OCI-LY3 (cell line): ENCODE measurements at regions not wholly inside any gene's neighbourhood (a gene's known extent, or its start where the extent isn't known, plus 50 kb on each side); places are given as distances from the start of the nearest gene placed in this dataset.

Experiments used
- H2AFZ ChIP-seq: fragments of 200-600, 300-600 bp; shearing (Covaris generic); 2 replicates; pipeline ENCODE4 v1.6.0; 2014; ENCODE audit warnings: antibody characterized with exemption, low read depth, low read length
- H3K27ac ChIP-seq: fragments of 200-600, 300-600 bp; sonication (generic); 2 replicates; pipeline ENCODE4 v1.5.1; 2014; ENCODE audit warnings: mild to moderate bottlenecking, low read length, moderate library complexity, mixed read lengths
- H3K27me3 ChIP-seq: fragments of 200-600, 300-600 bp; sonication (generic); 2 replicates; pipeline ENCODE4 v1.6.1; 2014; ENCODE audit warnings: low read depth, low read length, mixed read lengths
- H3K36me3 ChIP-seq: fragments of 200-600, 300-600 bp; sonication (generic); replicated peaks from 2 replicates; pipeline ENCODE3; 2014; ENCODE audit warnings: low read depth, low read length, mixed read lengths
- H3K4me1 ChIP-seq: fragments of 300-600, 200-600 bp; sonication (generic); 2 replicates; pipeline ENCODE4 v1.6.1; 2014; ENCODE audit warnings: low read length, mixed read lengths
- H3K4me2 ChIP-seq: fragments of 200-600, 300-600 bp; sonication (generic); 2 replicates; pipeline ENCODE4 v1.6.1; 2014; ENCODE audit warnings: low read length, mixed read lengths
- H3K4me3 ChIP-seq: fragments of 300-600, 200-600 bp; sonication (generic); 2 replicates; pipeline ENCODE4 v1.5.1; 2014; ENCODE audit warnings: antibody characterized with exemption, mild to moderate bottlenecking, low read length, moderate library complexity
- H3K79me2 ChIP-seq: fragments of 300-600, 200-600 bp; shearing (Covaris generic); 2 replicates; pipeline ENCODE4 v1.6.1; 2014; ENCODE audit warnings: mild to moderate bottlenecking, low read length, mixed read lengths
- H3K9ac ChIP-seq: fragments of 300-600, 200-600 bp; shearing (Covaris generic); 2 replicates; pipeline ENCODE4 v1.6.0; 2014; ENCODE audit warnings: mild to moderate bottlenecking, low read length, moderate library complexity
- H3K9me3 ChIP-seq: fragments of 200-600, 300-600 bp; shearing (Covaris generic); 2 replicates; pipeline ENCODE4 v1.6.1; 2014; ENCODE audit warnings: low read length, mixed read lengths; ENCODE audit not compliant: insufficient read depth
- H4K20me1 ChIP-seq: fragments of 200-600, 300-600 bp; sonication (generic); 2 replicates; pipeline ENCODE4 v1.6.1; 2016; ENCODE audit warnings: low read length, mixed read lengths; ENCODE audit not compliant: insufficient read depth
- EZH2phosphoT487 ChIP-seq: fragments of 200-600 bp; shearing (Covaris generic); IDR thresholded peaks from 2 replicates; pipeline ENCODE4 v1.6.1; 2018; ENCODE audit warnings: antibody characterized with exemption, mixed run types, low read depth
- TF ChIP-seq, protein P1 (sequence below): fragments of 200-600, 300-600 bp; sonication (generic); IDR thresholded peaks from 2 replicates; pipeline ENCODE4 v1.5.1; 2014; ENCODE audit warnings: antibody characterized with exemption, low read length, low read depth

DNA sequence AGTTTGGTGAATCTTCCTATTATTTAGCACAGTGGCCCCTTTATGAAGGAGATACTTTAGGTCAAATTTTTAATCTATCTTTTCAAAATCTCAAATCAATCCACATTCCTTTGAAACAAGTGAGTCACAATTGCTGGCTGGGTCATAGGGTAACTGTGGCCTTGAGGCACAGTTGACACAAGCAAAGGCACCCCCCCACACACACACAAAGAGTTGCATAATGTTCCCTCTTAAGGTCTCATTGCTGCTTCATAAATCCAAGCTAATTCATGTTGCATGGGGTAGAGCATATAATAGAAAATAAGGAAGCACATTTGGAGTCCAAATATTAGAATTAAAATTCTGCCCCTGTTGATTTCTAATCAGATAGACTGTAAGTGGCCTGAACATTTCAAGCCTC is 171.5 kb downstream of the DLEU7 start:
- no peaks in the 10 kb centered on the region for H3K9me3 ChIP-seq
- H3K4me1 ChIP-seq = no peaks in the 10 kb centered on the region
- no peak overlapping the region for H3K9ac ChIP-seq
- no peaks in the 10 kb centered on the region for H4K20me1 ChIP-seq
- TF ChIP-seq, protein P1, sequence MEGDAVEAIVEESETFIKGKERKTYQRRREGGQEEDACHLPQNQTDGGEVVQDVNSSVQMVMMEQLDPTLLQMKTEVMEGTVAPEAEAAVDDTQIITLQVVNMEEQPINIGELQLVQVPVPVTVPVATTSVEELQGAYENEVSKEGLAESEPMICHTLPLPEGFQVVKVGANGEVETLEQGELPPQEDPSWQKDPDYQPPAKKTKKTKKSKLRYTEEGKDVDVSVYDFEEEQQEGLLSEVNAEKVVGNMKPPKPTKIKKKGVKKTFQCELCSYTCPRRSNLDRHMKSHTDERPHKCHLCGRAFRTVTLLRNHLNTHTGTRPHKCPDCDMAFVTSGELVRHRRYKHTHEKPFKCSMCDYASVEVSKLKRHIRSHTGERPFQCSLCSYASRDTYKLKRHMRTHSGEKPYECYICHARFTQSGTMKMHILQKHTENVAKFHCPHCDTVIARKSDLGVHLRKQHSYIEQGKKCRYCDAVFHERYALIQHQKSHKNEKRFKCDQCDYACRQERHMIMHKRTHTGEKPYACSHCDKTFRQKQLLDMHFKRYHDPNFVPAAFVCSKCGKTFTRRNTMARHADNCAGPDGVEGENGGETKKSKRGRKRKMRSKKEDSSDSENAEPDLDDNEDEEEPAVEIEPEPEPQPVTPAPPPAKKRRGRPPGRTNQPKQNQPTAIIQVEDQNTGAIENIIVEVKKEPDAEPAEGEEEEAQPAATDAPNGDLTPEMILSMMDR = no peak
- TF ChIP-seq EZH2phosphoT487 = no peak
- H3K27me3 ChIP-seq = no peaks in the 10 kb centered on the region
- H3K4me3 ChIP-seq = no peak overlapping the region
- H2AFZ ChIP-seq = no peak overlapping the region
- H3K4me2 ChIP-seq = no peak overlapping the region
- H3K27ac ChIP-seq = no peak overlapping the region
- no peaks in the 10 kb centered on the region for H3K79me2 ChIP-seq
- H3K36me3 ChIP-seq = no peaks in the 10 kb centered on the region

DNA sequence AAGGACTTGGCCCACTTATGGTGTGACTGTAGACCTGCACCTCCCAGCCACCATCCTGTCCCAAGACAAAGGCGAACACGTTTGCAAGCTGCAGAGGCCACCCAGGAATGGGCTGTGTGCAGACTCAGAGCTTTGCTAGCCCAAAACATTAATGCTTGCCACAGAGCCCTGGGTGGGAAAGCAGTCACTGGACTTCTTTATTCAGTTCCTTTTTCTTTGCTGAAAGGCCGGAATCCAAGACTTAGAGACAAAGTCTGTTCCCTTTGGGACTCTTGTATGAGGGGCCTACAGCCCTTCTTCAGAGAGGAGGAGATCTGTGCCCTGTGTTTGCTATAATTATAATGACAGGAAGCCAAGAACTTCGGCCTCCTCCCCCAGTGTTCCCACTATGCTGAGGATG is 167.8 kb downstream of the DLEU7 start:
- H3K36me3 ChIP-seq = no peaks in the 10 kb centered on the region
- H3K27ac ChIP-seq = no peak overlapping the region
- H3K4me2 ChIP-seq = no peak overlapping the region
- no peaks in the 10 kb centered on the region for H4K20me1 ChIP-seq
- no peak overlapping the region for H3K4me3 ChIP-seq
- no peaks in the 10 kb centered on the region for H3K9me3 ChIP-seq
- H3K9ac ChIP-seq = no peak overlapping the region
- no peaks in the 10 kb centered on the region for H3K4me1 ChIP-seq
- TF ChIP-seq, protein P1 = no peak
- TF ChIP-seq EZH2phosphoT487 = no peak
- H3K27me3 ChIP-seq = no peaks in the 10 kb centered on the region
- no peaks in the 10 kb centered on the region for H3K79me2 ChIP-seq
- H2AFZ ChIP-seq = no peak overlapping the region

DNA sequence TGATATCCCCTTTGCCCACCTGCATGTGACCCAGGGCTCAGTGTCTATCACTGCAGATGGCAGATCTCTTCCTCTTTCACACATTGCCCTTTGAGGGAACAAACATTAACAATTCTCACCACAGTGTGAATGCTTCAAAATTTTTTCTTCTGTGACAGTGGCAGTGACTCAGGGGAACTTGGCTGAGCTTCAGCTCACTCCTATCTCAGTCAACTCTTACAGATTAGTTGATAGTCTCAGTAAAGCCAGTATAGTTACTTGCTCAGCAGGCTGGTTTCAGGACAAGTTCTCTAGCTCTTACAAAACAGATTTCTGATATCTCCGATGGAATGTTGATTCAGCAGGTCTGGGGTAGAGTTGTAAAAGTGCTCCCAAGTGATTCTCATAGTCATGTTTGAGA is 166.9 kb downstream of the DLEU7 start:
- H3K4me1 ChIP-seq = no peaks in the 10 kb centered on the region
- H3K79me2 ChIP-seq = no peaks in the 10 kb centered on the region
- H2AFZ ChIP-seq = no peak overlapping the region
- H3K27ac ChIP-seq = no peak overlapping the region
- no peaks in the 10 kb centered on the region for H3K27me3 ChIP-seq
- no peak overlapping the region for H3K4me3 ChIP-seq
- no peaks in the 10 kb centered on the region for H4K20me1 ChIP-seq
- TF ChIP-seq EZH2phosphoT487 = no peak
- TF ChIP-seq, protein P1 = no peak
- no peaks in the 10 kb centered on the region for H3K9me3 ChIP-seq
- H3K4me2 ChIP-seq = no peak overlapping the region
- H3K36me3 ChIP-seq = no peaks in the 10 kb centered on the region
- H3K9ac ChIP-seq = no peak overlapping the region

GRCh38 chr13:50677258-50677657 is 166.2 kb downstream of the DLEU7 start:
- H3K4me1 ChIP-seq = no peaks in the 10 kb centered on the region
- H3K9me3 ChIP-seq = no peaks in the 10 kb centered on the region
- H3K27me3 ChIP-seq = no peaks in the 10 kb centered on the region
- no peaks in the 10 kb centered on the region for H4K20me1 ChIP-seq
- no peak overlapping the region for H3K4me3 ChIP-seq
- H3K4me2 ChIP-seq = no peak overlapping the region
- H3K36me3 ChIP-seq = no peaks in the 10 kb centered on the region
- no peak overlapping the region for H3K9ac ChIP-seq
- TF ChIP-seq, protein P1 = no peak
- no peak for TF ChIP-seq EZH2phosphoT487
- H2AFZ ChIP-seq = no peak overlapping the region
- H3K27ac ChIP-seq = no peak overlapping the region
- no peaks in the 10 kb centered on the region for H3K79me2 ChIP-seq
